LNCaP clone FGC (cell line): ENCODE measurements at regions not wholly inside any gene's neighbourhood (a gene's known extent, or its start where the extent isn't known, plus 50 kb on each side); places are given as distances from the start of the nearest gene placed in this dataset.

Experiments used
- DNase-seq: peaks from one replicate; pipeline ENCODE4 v3.0.0-alpha.2; 2011; ENCODE audit warnings: low read depth
- H3K4me3 ChIP-seq: 2 replicates; pipeline ENCODE4 v1.5.1; 2011; ENCODE audit warnings: mild to moderate bottlenecking, low read depth, low read length, control low read depth
- CTCF ChIP-seq: IDR thresholded peaks from 2 replicates; pipeline ENCODE4 v1.5.1; 2012; ENCODE audit warnings: mild to moderate bottlenecking; ENCODE audit not compliant: control insufficient read depth, insufficient read depth; ENCODE audit errors: extremely low read depth

GRCh38 chr6:154908723-154909122 is 86.4 kb upstream of the TIAM2 start:
- no peak overlapping the region for H3K4me3 ChIP-seq
- DNase-seq: no peak
- no peak for TF ChIP-seq CTCF

- no peak for DNase-seq
- no peak overlapping the region for H3K4me3 ChIP-seq
- TF ChIP-seq CTCF: no peak
Observed at GRCh38 chr6:154909311-154909710, 85.8 kb upstream of the TIAM2 start.

- H3K4me3 ChIP-seq: no peak overlapping the region
- TF ChIP-seq CTCF: no peak
- DNase-seq: no peak
Observed at GRCh38 chr6:154909821-154910220, 85.3 kb upstream of the TIAM2 start.

- DNase-seq: no peak
Observed at GRCh38 chr6:154914288-154914687, 80.8 kb upstream of the TIAM2 start.

GRCh38 chr6:154916857-154917256 is 78.3 kb upstream of the TIAM2 start:
- DNase-seq: no peak
- H3K4me3 ChIP-seq: no peak overlapping the region
- TF ChIP-seq CTCF: no peak

More at GRCh38 chr6:154914288-154914687, 80.8 kb upstream of the TIAM2 start:
- no peak for TF ChIP-seq CTCF
- no peak overlapping the region for H3K4me3 ChIP-seq

GRCh38 chr6:154917941-154918340 is 77.2 kb upstream of the TIAM2 start:
- TF ChIP-seq CTCF: no peak
- no peak overlapping the region for H3K4me3 ChIP-seq
- DNase-seq: no peak

GRCh38 chr6:154919806-154920205 is 75.3 kb upstream of the TIAM2 start:
- TF ChIP-seq CTCF: no peak
- DNase-seq: no peak
- no peak overlapping the region for H3K4me3 ChIP-seq
